KMS-11 (cell line): ENCODE measurements at regions not wholly inside any gene's neighbourhood (a gene's known extent, or its start where the extent isn't known, plus 50 kb on each side); places are given as distances from the start of the nearest gene placed in this dataset.

Experiments used
- H2AFZ ChIP-seq: fragments of 200-600 bp; sonication (generic); 2 replicates; pipeline ENCODE4 v1.6.1; 2016; ENCODE audit warnings: antibody characterized with exemption, mixed run types, low read depth
- H3K27ac ChIP-seq: fragments of 200-600 bp; sonication (generic); 2 replicates; pipeline ENCODE4 v1.6.1; 2016; ENCODE audit warnings: mild to moderate bottlenecking, mixed run types
- H3K27me3 ChIP-seq: fragments of 200-600 bp; sonication (generic); 2 replicates; pipeline ENCODE4 v1.6.1; 2017; ENCODE audit warnings: mild to moderate bottlenecking, low read depth, mixed run types, moderate library complexity; ENCODE audit not compliant: insufficient read depth
- H3K36me3 ChIP-seq: fragments of 200-600 bp; sonication (generic); 2 replicates; pipeline ENCODE4 v1.6.1; 2017; ENCODE audit warnings: mild to moderate bottlenecking, mixed run types; ENCODE audit not compliant: insufficient read depth
- H3K4me1 ChIP-seq: fragments of 200-600 bp; sonication (generic); 2 replicates; pipeline ENCODE4 v1.6.1; 2016; ENCODE audit warnings: mild to moderate bottlenecking, low read depth, mixed run types; ENCODE audit not compliant: poor library complexity, severe bottlenecking
- H3K4me2 ChIP-seq: fragments of 200-600 bp; sonication (generic); 2 replicates; pipeline ENCODE4 v1.7.0; 2016; ENCODE audit warnings: mild to moderate bottlenecking, mixed run types
- H3K4me3 ChIP-seq: fragments of 200-600 bp; sonication (generic); IDR thresholded peaks from 2 replicates; pipeline ENCODE4 v1.6.1; 2017; ENCODE audit warnings: low read depth, low read length, mixed read lengths; ENCODE audit not compliant: insufficient read depth
- H3K79me2 ChIP-seq: fragments of 200-600 bp; sonication (generic); 2 replicates; pipeline ENCODE4 v1.6.1; 2016; ENCODE audit warnings: low read depth, mixed run types; ENCODE audit not compliant: insufficient read depth
- H3K9ac ChIP-seq: fragments of 200-600 bp; sonication (generic); 2 replicates; pipeline ENCODE4 v1.6.1; 2016; ENCODE audit warnings: mild to moderate bottlenecking, mixed run types
- H4K20me1 ChIP-seq: fragments of 200-600 bp; sonication (generic); 2 replicates; pipeline ENCODE4 v1.6.1; 2016; ENCODE audit warnings: mild to moderate bottlenecking, mixed run types; ENCODE audit not compliant: insufficient read depth
- TF ChIP-seq, protein P1 (sequence below): fragments of 200-600 bp; sonication (generic); conservative IDR thresholded peaks from 2 replicates; pipeline ENCODE4 v1.6.1; 2017; ENCODE audit warnings: low read depth, mild to moderate bottlenecking, antibody characterized with exemption, low read length, moderate library complexity, mixed read lengths

GRCh38 chr16:61243954-61244353, 792.3 kb downstream of the CDH8 start:
- H3K36me3 ChIP-seq = no peaks in the 10 kb centered on the region

DNA sequence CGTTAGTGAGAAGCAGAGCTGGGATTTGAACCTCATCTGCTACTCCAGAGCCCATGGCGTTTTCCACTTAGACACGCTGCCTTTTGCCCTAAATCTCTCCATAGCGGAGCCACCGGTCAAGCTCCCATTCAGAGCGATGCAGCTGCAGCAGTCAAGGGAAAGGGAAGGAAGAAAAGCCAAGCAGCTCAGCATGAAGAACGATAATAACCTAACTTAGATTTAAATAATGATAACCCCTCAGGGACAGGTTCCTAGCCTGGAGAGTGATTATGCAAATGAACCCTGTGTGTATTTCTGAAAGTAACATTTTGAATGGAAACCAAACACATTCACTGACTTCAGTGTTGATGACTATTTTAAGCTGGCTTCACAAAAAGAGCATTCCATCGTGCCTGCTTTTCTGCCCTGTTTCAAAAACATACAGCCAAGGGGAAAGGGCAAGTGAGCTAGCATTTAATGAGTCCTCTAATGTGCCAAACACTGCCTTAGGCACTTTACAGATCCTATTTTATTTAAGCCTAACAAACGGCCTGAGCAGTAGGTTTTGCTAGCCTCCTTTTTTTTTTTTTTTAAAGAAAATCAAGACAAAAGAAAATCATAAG, 798.3 kb downstream of the CDH8 start:
- Histone ChIP-seq H2AFZ (no peak overlapping the region), H3K27me3 (no peaks in the 10 kb centered on the region), H3K36me3 (no peaks in the 10 kb centered on the region), H3K27ac (no peak overlapping the region), H3K9ac (no peak overlapping the region), H4K20me1 (no peaks in the 10 kb centered on the region), H3K4me2 (no peak overlapping the region), H3K4me3 (no peak overlapping the region), H3K79me2 (no peaks in the 10 kb centered on the region), H3K4me1 (no peaks in the 10 kb centered on the region)
- TF ChIP-seq, protein P1, sequence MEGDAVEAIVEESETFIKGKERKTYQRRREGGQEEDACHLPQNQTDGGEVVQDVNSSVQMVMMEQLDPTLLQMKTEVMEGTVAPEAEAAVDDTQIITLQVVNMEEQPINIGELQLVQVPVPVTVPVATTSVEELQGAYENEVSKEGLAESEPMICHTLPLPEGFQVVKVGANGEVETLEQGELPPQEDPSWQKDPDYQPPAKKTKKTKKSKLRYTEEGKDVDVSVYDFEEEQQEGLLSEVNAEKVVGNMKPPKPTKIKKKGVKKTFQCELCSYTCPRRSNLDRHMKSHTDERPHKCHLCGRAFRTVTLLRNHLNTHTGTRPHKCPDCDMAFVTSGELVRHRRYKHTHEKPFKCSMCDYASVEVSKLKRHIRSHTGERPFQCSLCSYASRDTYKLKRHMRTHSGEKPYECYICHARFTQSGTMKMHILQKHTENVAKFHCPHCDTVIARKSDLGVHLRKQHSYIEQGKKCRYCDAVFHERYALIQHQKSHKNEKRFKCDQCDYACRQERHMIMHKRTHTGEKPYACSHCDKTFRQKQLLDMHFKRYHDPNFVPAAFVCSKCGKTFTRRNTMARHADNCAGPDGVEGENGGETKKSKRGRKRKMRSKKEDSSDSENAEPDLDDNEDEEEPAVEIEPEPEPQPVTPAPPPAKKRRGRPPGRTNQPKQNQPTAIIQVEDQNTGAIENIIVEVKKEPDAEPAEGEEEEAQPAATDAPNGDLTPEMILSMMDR = no peak

More at GRCh38 chr16:61243954-61244353, 792.3 kb downstream of the CDH8 start:
- TF ChIP-seq, protein P1 = no peak
- no peak overlapping the region for H3K4me3 ChIP-seq
- no peaks in the 10 kb centered on the region for H3K4me1 ChIP-seq
- H2AFZ ChIP-seq = no peak overlapping the region
- H3K79me2 ChIP-seq = no peaks in the 10 kb centered on the region
- H4K20me1 ChIP-seq = no peaks in the 10 kb centered on the region
- no peak overlapping the region for H3K4me2 ChIP-seq
- H3K9ac ChIP-seq = no peak overlapping the region
- no peaks in the 10 kb centered on the region for H3K27me3 ChIP-seq
- no peak overlapping the region for H3K27ac ChIP-seq

DNA sequence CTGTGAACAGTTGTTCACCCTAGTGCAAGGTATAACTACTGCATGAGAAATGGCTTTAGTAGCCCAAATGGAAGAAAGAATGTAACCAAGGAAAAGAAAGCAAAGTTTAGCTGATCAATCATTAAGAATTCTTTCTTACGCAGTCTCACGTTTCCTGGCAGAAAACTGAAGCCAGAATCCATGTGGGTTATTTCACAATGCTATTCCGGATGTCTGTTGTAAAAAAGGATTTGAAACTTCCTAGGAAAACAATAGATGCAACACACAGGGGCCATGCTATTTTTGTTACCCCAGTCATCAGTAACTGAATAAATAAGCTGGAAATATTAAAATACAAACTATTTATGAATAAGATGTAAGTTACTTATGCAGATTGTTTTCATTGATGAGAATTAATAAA, 802.5 kb downstream of the CDH8 start:
- TF ChIP-seq, protein P1 = no peak
- no peaks in the 10 kb centered on the region for H4K20me1 ChIP-seq

DNA sequence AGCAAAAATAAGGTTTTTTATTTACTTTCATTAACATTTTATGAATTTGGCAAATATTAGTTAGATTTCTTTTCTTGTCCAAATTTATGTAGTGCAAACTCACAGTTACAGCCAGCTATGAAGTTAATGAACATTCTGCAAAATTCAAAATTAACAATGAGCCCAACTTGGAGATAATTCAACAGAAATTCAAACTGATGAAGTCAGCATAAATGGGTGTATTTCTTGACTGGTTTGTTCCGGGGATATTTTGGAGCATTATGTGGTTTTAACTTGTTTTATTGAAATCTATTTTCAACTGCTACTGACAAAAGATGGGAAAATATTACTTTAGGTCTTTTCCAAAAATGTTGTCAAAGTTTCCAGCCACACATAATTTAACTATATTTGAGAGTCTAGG, 807.9 kb downstream of the CDH8 start:
- H3K79me2 ChIP-seq = no peaks in the 10 kb centered on the region
- H2AFZ ChIP-seq = no peak overlapping the region
- TF ChIP-seq, protein P1 = no peak
- no peak overlapping the region for H3K4me3 ChIP-seq
- no peak overlapping the region for H3K27ac ChIP-seq
- H3K4me2 ChIP-seq = no peak overlapping the region
- no peaks in the 10 kb centered on the region for H3K4me1 ChIP-seq
- H4K20me1 ChIP-seq = no peaks in the 10 kb centered on the region
- no peaks in the 10 kb centered on the region for H3K36me3 ChIP-seq
- no peaks in the 10 kb centered on the region for H3K27me3 ChIP-seq
- no peak overlapping the region for H3K9ac ChIP-seq

More for the DNA sequence above, 802.5 kb downstream of the CDH8 start:
- no peaks in the 10 kb centered on the region for H3K36me3 ChIP-seq
- H3K79me2 ChIP-seq = no peaks in the 10 kb centered on the region
- no peak overlapping the region for H3K4me2 ChIP-seq
- H3K4me3 ChIP-seq = no peak overlapping the region
- no peak overlapping the region for H3K9ac ChIP-seq
- no peaks in the 10 kb centered on the region for H3K27me3 ChIP-seq
- no peaks in the 10 kb centered on the region for H3K4me1 ChIP-seq
- no peak overlapping the region for H3K27ac ChIP-seq
- no peak overlapping the region for H2AFZ ChIP-seq
